Skeletal muscle satellite cell (primary cell): ENCODE measurements at regions not wholly inside any gene's neighbourhood (a gene's known extent, or its start where the extent isn't known, plus 50 kb on each side); places are given as distances from the start of the nearest gene placed in this dataset.
"Not testable (repeated sequence)": the region's sequence is repeated elsewhere in the genome, so short reads cannot be mapped to it uniquely, and the experiment has no call there.

Experiments
- H3K27me3 ChIP-seq: 2 replicates; pipeline ENCODE4 v1.7.0; 2013; ENCODE audit warnings: low read length; ENCODE audit not compliant: control insufficient read depth, insufficient read depth
- H3K36me3 ChIP-seq: 2 replicates; pipeline ENCODE4 v1.7.0; 2013; ENCODE audit warnings: mild to moderate bottlenecking, control low read depth, low read length; ENCODE audit not compliant: insufficient read depth
- H3K4me1 ChIP-seq: 2 replicates; pipeline ENCODE4 v1.7.0; 2013; ENCODE audit warnings: low read length; ENCODE audit not compliant: control insufficient read depth, insufficient read depth
- H3K4me2 ChIP-seq: 2 replicates; pipeline ENCODE4 v1.7.0; 2013; ENCODE audit warnings: mild to moderate bottlenecking, low read length
- H3K4me3 ChIP-seq: 2 replicates; pipeline ENCODE4 v1.7.0; 2013; ENCODE audit warnings: low read length
- H3K9ac ChIP-seq: 2 replicates; pipeline ENCODE4 v1.7.0; 2013; ENCODE audit warnings: mild to moderate bottlenecking, low read depth, low read length, moderate library complexity
- H3K9me3 ChIP-seq: replicated peaks from 2 replicates; pipeline ENCODE4 v1.7.0; 2013; ENCODE audit warnings: mild to moderate bottlenecking, control low read depth, low read length

GRCh38 chr13:50286324-50286723 is 271.1 kb downstream of the KCNRG start:
- Histone ChIP-seq H3K4me3 (no peak overlapping the region), H3K4me1 (no peaks in the 10 kb centered on the region), H3K4me2 (no peak overlapping the region), H3K9ac (no peak overlapping the region), H3K9me3 (no peaks in the 10 kb centered on the region), H3K27me3 (peaks cover 3% of the 10 kb centered on the region), H3K36me3 (no peaks in the 10 kb centered on the region)

- Histone ChIP-seq H3K4me3 (no peak overlapping the region), H3K9me3 (no peaks in the 10 kb centered on the region), H3K9ac (no peak overlapping the region), H3K4me1 (no peaks in the 10 kb centered on the region), H3K27me3 (peaks cover 3% of the 10 kb centered on the region), H3K36me3 (no peaks in the 10 kb centered on the region), H3K4me2 (no peak overlapping the region)
Measured at GRCh38 chr13:50290186-50290585, 274.9 kb downstream of the KCNRG start.

DNA sequence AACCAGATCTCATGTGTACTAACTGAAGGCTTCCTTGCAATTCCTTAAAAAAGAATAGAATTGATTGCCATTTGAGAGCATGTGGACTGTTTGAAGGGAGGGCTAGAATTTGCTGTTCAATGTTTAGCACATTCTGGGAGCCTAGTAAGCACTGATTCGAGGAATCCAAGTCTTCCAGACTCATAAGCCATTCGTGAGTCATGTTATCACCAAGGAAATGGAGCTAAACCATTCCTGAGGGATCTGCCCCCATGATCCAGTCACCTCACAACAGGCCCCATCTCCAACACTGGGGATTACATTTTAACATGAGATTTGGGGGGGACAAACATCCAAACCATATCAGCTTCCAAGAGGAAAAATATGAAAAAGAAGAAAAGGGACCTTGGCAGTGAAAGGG is 276.4 kb downstream of the KCNRG start:
- Histone ChIP-seq H3K4me3 (no peak overlapping the region), H3K4me2 (no peak overlapping the region), H3K36me3 (no peaks in the 10 kb centered on the region), H3K9me3 (no peaks in the 10 kb centered on the region), H3K27me3 (peaks cover 3% of the 10 kb centered on the region), H3K9ac (no peak overlapping the region), H3K4me1 (no peaks in the 10 kb centered on the region)

DNA sequence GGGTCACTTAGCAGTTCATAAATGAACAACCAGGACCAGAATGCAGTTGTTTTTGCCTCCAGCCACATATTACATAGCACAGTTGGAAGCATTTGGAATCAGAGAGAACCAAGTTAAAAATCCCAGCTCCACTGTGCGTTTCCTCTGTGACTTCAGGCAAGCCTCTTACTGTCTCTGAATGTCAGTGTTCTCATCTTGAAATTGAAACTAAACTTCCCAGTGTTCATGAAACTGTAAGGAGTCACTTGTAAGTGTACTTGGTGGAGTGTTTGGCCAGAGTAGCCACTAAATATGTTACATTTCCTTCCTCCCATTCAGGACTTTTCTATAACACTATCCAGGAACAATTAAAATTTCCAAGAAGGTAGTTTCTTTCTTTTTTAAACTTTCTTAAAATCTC is 276.8 kb downstream of the KCNRG start:
- Histone ChIP-seq H3K4me2 (no peak overlapping the region), H3K36me3 (no peaks in the 10 kb centered on the region), H3K9me3 (no peaks in the 10 kb centered on the region), H3K4me1 (no peaks in the 10 kb centered on the region), H3K4me3 (no peak overlapping the region), H3K9ac (no peak overlapping the region), H3K27me3 (peaks cover 3% of the 10 kb centered on the region)

DNA sequence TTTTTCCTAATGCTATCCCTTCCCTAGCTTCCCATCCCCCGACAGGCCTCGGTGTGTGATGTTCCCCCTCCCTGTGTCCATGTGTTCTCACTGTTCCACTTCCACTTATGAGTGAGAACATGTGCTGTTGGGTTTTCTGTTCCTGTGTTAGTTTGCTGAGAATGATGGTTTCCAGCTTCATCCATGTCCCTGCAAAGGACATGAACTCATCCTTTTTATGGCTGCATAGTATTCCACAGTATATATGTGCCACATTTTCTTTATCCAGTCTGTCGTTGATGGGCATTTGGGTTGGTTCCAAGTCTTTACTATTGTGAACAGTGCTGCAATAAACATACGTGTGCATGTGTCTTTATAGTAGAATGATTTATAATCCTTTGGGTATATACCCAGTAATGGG is 279.2 kb downstream of the KCNRG start:
- H3K4me3 ChIP-seq, H3K36me3 ChIP-seq, H3K4me2 ChIP-seq, H3K9ac ChIP-seq, H3K27me3 ChIP-seq, H3K4me1 ChIP-seq, H3K9me3 ChIP-seq: not testable (repeated sequence)

DNA sequence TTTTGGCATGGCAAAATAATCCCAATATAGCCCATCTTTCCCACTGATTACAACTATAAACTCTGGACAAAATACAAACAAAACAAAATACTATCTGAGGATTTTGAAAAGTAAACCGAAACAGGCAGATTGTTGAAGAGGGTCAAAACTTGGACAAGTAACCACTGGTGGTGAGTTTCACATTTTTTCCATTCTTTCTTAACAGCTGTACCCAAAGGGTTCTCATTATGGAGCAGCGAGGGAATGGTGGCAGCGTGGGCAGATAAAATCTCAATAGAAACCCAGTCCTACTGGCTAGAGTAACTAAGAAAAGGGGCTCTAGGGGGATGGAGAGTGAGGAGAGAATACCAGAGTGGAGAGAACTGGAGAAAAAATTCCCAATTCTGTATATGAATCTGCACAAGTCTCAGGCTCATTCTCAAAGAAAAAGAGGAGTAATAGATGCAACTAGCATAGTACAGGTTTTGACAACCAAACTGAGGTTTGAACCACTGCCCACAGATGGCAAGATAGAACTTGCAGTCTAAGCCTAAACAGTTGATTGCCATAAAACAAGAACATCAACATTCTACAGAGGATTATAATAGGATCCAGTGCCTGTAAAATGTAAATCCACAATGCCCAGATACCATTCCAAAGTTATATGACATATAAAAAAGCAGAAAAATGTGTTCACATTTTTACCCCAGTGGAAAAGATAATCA is 284.5 kb downstream of the KCNRG start:
- Histone ChIP-seq H3K4me1 (peaks cover 5% of the 10 kb centered on the region), H3K9ac (no peak overlapping the region), H3K36me3 (no peaks in the 10 kb centered on the region), H3K4me3 (no peak overlapping the region), H3K27me3 (no peaks in the 10 kb centered on the region), H3K9me3 (no peaks in the 10 kb centered on the region), H3K4me2 (no peak overlapping the region)

- no peaks in the 10 kb centered on the region for H3K27me3 ChIP-seq
- no peak overlapping the region for H3K4me3 ChIP-seq
- H3K9me3 ChIP-seq = no peaks in the 10 kb centered on the region
- H3K4me1 ChIP-seq = peaks cover 5% of the 10 kb centered on the region
- no peak overlapping the region for H3K4me2 ChIP-seq
- H3K9ac ChIP-seq = no peak overlapping the region
- H3K36me3 ChIP-seq = no peaks in the 10 kb centered on the region
Measured at GRCh38 chr13:50303963-50304721, 288.9 kb downstream of the KCNRG start.

- no peak overlapping the region for H3K4me3 ChIP-seq
- H3K36me3 ChIP-seq = no peaks in the 10 kb centered on the region
- no peaks in the 10 kb centered on the region for H3K9me3 ChIP-seq
Measured at GRCh38 chr13:50306156-50306555, 290.9 kb downstream of the KCNRG start.

GRCh38 chr13:50309318-50309717 is 294.1 kb downstream of the KCNRG start:
- H3K9ac ChIP-seq = no peak overlapping the region
- H3K27me3 ChIP-seq = no peaks in the 10 kb centered on the region
- H3K4me2 ChIP-seq = no peak overlapping the region
- no peak overlapping the region for H3K4me3 ChIP-seq
- no peaks in the 10 kb centered on the region for H3K4me1 ChIP-seq
- no peaks in the 10 kb centered on the region for H3K36me3 ChIP-seq
- H3K9me3 ChIP-seq = no peaks in the 10 kb centered on the region

More at GRCh38 chr13:50306156-50306555, 290.9 kb downstream of the KCNRG start:
- no peaks in the 10 kb centered on the region for H3K27me3 ChIP-seq
- no peak overlapping the region for H3K4me2 ChIP-seq
- no peak overlapping the region for H3K9ac ChIP-seq
- H3K4me1 ChIP-seq = no peaks in the 10 kb centered on the region

DNA sequence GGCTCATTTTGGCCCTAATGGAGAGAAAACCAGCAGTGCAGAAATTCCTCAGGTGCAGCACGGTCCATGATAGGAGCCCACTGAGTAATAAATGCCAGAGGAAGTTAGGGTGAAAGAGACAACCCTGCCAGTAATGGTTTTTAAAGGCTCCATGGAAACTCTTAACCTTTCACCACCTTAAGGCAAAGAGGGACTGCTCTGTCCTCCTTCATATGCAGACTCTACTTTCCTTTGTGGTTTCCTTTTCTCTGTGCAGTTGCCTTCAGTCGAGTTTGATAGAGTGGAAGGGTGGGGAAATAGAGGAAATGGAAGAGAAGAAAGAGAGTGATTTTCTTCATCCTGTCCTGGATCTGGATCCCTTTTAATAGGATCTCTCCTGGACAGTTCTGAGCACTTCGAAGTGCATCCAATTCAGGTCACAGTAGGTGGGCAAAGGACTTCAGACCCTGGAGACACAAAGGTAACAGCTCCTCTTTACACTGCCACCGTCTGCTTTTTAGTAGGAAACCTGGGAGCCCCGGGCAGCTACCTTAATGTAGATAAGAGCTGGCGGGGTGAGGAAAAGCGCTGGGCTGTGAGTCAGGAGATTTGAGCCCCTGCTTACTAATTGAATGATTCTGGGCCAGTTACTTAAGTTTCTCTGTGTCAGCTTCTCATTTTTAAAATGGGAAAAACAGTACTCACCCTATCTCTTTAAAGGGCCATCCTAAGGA is 294.8 kb downstream of the KCNRG start:
- Histone ChIP-seq H3K4me1 (no peaks in the 10 kb centered on the region), H3K27me3 (no peaks in the 10 kb centered on the region), H3K36me3 (no peaks in the 10 kb centered on the region), H3K4me3 (no peak overlapping the region), H3K9ac (no peak overlapping the region), H3K9me3 (no peaks in the 10 kb centered on the region), H3K4me2 (no peak overlapping the region)

GRCh38 chr13:50310734-50311133 is 295.5 kb downstream of the KCNRG start:
- no peak overlapping the region for H3K4me2 ChIP-seq
- H3K36me3 ChIP-seq = no peaks in the 10 kb centered on the region
- no peaks in the 10 kb centered on the region for H3K9me3 ChIP-seq
- no peaks in the 10 kb centered on the region for H3K4me1 ChIP-seq
- H3K9ac ChIP-seq = no peak overlapping the region
- H3K27me3 ChIP-seq = no peaks in the 10 kb centered on the region
- no peak overlapping the region for H3K4me3 ChIP-seq
